B cell (primary cell): ENCODE measurements at regions not wholly inside any gene's neighbourhood (a gene's known extent, or its start where the extent isn't known, plus 50 kb on each side); places are given as distances from the start of the nearest gene placed in this dataset.

Experiments used
- ATAC-seq: fragments of 200-7000 bp; cut with Tn5 transposase; one replicate; pipeline ENCODE4 v1.10.0; 2021; ENCODE audit warnings: low read depth, mild to moderate bottlenecking, moderate number of reproducible peaks, moderate library complexity
- CTCF ChIA-PET: fragments of 350-600 bp; sonication (Branson Sonifier 250); formaldehyde crosslinking; loops from one replicate; lab custom pipeline; 2021; ENCODE audit warnings: antibody characterized with exemption, inconsistent platforms; lab: Charles Lee
- POLR2A ChIA-PET: fragments of 350-600 bp; sonication (Branson Sonifier 250); formaldehyde crosslinking; loops from one replicate; lab custom pipeline; 2021; ENCODE audit warnings: antibody characterized with exemption; lab: Charles Lee
- DNase-seq: peaks from one replicate; pipeline ENCODE4 v3.0.0; 2013
- H2AFZ ChIP-seq: 2 replicates; pipeline ENCODE4 v1.6.1; 2012; ENCODE audit warnings: mild to moderate bottlenecking, low read depth, low read length; ENCODE audit not compliant: insufficient read depth, poor library complexity, severe bottlenecking
- H3K27ac ChIP-seq, 2 donors: 1 replicate in 1 of 2; 2 replicates in 1 of 2; pipeline ENCODE4 v1.5.1; 2012 to 2013; ENCODE audit warnings: low read length in 2 of 2, mild to moderate bottlenecking in 2 of 2, moderate library complexity in 1 of 2
- H3K27me3 ChIP-seq, 4 experiments: fragments of 200-600 bp in 1 of 4; sonication (generic) in 1 of 4; replicated peaks in 1 of 4; 1 replicate in 2 of 4; 2 replicates in 2 of 4; pipeline versions ENCODE4 v1.6.1 to v1.7.0; 2013 to 2016; ENCODE audit warnings: low read length in 3 of 4, mild to moderate bottlenecking in 2 of 4, mixed read lengths in 1 of 4, moderate library complexity in 1 of 4; ENCODE audit not compliant: insufficient read depth in 4 of 4, control insufficient read depth in 3 of 4; ENCODE audit errors: control extremely low read depth in 1 of 4
- H3K36me3 ChIP-seq, 2 experiments: replicated peaks in 1 of 2; 1 replicate in 1 of 2; 2 replicates in 1 of 2; pipeline versions ENCODE4 v1.6.1 to v1.7.1; 2013; ENCODE audit warnings: low read length in 1 of 2; ENCODE audit not compliant: insufficient read depth in 2 of 2, control insufficient read depth in 1 of 2; ENCODE audit errors: control extremely low read depth in 1 of 2, extremely low read depth in 1 of 2
- H3K4me1 ChIP-seq, 2 donors: fragments of 200-600 bp in 1 of 2; sonication (generic) in 1 of 2; 1 replicate in 1 of 2; 2 replicates in 1 of 2; pipeline versions ENCODE4 v1.5.1 to v1.6.1; 2013 to 2017; ENCODE audit warnings: low read length in 2 of 2; ENCODE audit not compliant: control insufficient read depth in 2 of 2, insufficient read depth in 2 of 2
- H3K4me2 ChIP-seq: replicated peaks from 2 replicates; pipeline ENCODE3; 2012; ENCODE audit warnings: mild to moderate bottlenecking, low read depth, low read length; ENCODE audit not compliant: poor library complexity, severe bottlenecking
- H3K4me3 ChIP-seq, 5 experiments: fragments of 200-600 bp in 1 of 5; sonication (generic) in 1 of 5; 1 replicate in 3 of 5; 2 replicates in 2 of 5; pipeline versions ENCODE4 v1.5.1 to v1.7.0; 2011 to 2016; ENCODE audit warnings: low read length in 4 of 5, mild to moderate bottlenecking in 4 of 5, low read depth in 2 of 5, control low read depth in 1 of 5, moderate library complexity in 1 of 5; ENCODE audit not compliant: insufficient read depth in 1 of 5; ENCODE audit errors: control extremely low read depth in 1 of 5, extremely low read depth in 1 of 5
- H3K79me2 ChIP-seq: fragments of 200-600 bp; sonication (generic); one replicate; pipeline ENCODE4 v1.6.0; 2016; ENCODE audit warnings: low read length; ENCODE audit not compliant: control insufficient read depth, insufficient read depth
- H3K9ac ChIP-seq: fragments of 200-600 bp; sonication (generic); 2 replicates; pipeline ENCODE4 v1.6.1; 2017; ENCODE audit warnings: mild to moderate bottlenecking, low read length, moderate library complexity
- H3K9me3 ChIP-seq, 3 donors: one replicate each; pipeline versions ENCODE4 v1.6.1 to v1.7.1; 2013; ENCODE audit warnings: low read length in 2 of 3; ENCODE audit not compliant: control insufficient read depth in 2 of 3, insufficient read depth in 1 of 3; ENCODE audit errors: control extremely low read depth in 1 of 3
- H4K20me1 ChIP-seq: 2 replicates; pipeline ENCODE4 v1.6.0; 2012; ENCODE audit warnings: mild to moderate bottlenecking, low read length; ENCODE audit not compliant: insufficient read depth, control insufficient read depth, poor library complexity, severe bottlenecking
- H3K27ac Mint-ChIP-seq: one replicate; pipeline ENCODE4 v1.8.0; 2021; ENCODE audit warnings: mixed read lengths
- H3K27me3 Mint-ChIP-seq: one replicate; pipeline ENCODE4 v1.8.0; 2021; ENCODE audit warnings: mixed read lengths
- H3K4me1 Mint-ChIP-seq: one replicate; pipeline ENCODE4 v1.8.0; 2021; ENCODE audit warnings: mixed read lengths
- H3K4me3 Mint-ChIP-seq: one replicate; pipeline ENCODE4 v1.8.0; 2021; ENCODE audit warnings: mixed read lengths
- H3K9me3 Mint-ChIP-seq: one replicate; pipeline ENCODE4 v1.8.0; 2022; ENCODE audit warnings: mixed read lengths; ENCODE audit not compliant: insufficient read depth
- CTCF ChIP-seq: fragments of 200-600 bp; IDR thresholded peaks from one replicate; pipeline ENCODE4 v1.8.0; 2022; ENCODE audit warnings: antibody characterized with exemption, mild to moderate bottlenecking
- EZH2 ChIP-seq: IDR thresholded peaks from 2 replicates; pipeline ENCODE4 v1.6.1; 2012; ENCODE audit warnings: borderline replicate concordance, low read depth, mild to moderate bottlenecking, moderate library complexity, low read length; ENCODE audit not compliant: insufficient read depth, poor library complexity, severe bottlenecking
- WGBS: methylation state at CpG from one replicate; pipeline ENCODE4 v1.1.5; 2013; ENCODE audit warnings: missing lambda C conversion rate; ENCODE audit not compliant: insufficient coverage; 5-methylcytosine and 5-hydroxymethylcytosine counted together
- intact Hi-C: fragments of 100-400 bp; cut with micrococcal nuclease; formaldehyde crosslinking; loops from one replicate; pipeline ENCODE4 v1.10.0; 2022

- Histone ChIP-seq H4K20me1 (no peaks in the 10 kb centered on the region), H3K4me3 (no peak overlapping the region), H3K36me3 (no peaks in the 10 kb centered on the region), H3K4me1 (peaks cover 4 to 7% of the 10 kb centered on the region in 2 donors), H3K79me2 (no peaks in the 10 kb centered on the region), H3K4me2 (no peak overlapping the region), H3K27ac (no peak overlapping the region), H3K9ac (no peak overlapping the region), H2AFZ (no peak overlapping the region), H3K27me3 (no peaks in the 10 kb centered on the region), H3K9me3 (peaks cover 0 to 7% (median 0%) of the 10 kb centered on the region in 3 donors)
- WGBS = 100% methylated on average over 3 of the region's 5 CpGs
- TF ChIP-seq EZH2 = no peak
- TF ChIP-seq CTCF = no peak
- DNase-seq (no peak), ATAC-seq (no peak)
- Mint-ChIP-seq H3K9me3 (no peaks in the 10 kb centered on the region), H3K27ac (no peak overlapping the region), H3K4me3 (no peak overlapping the region), H3K27me3 (no peaks in the 10 kb centered on the region), H3K4me1 (peaks cover 6% of the 10 kb centered on the region)
- intact Hi-C loops = no loop called here
- ChIA-PET CTCF (interaction anchor here (0.6 kb wide), 1 partner anchor 424 kb away, joined by 3 read pairs; no protein-coding TSS in a partner anchor), POLR2A (interaction anchor here (0.7 kb wide), 1 partner anchor 77 kb away, joined by 4 read pairs; no protein-coding TSS in a partner anchor)
These were observed 78.2 kb upstream of the FGGY start for GRCh38 chr1:59218521-59219236.

GRCh38 chr1:59219916-59220315, 77.0 kb upstream of the FGGY start:
- Mint-ChIP-seq H3K27me3 (no peaks in the 10 kb centered on the region), H3K27ac (no peak overlapping the region), H3K4me1 (peaks cover 6% of the 10 kb centered on the region), H3K4me3 (no peak overlapping the region), H3K9me3 (no peaks in the 10 kb centered on the region)
- TF ChIP-seq EZH2 (no peak), CTCF (no peak)
- Histone ChIP-seq H3K36me3 (no peaks in the 10 kb centered on the region), H3K27ac (no peak overlapping the region), H2AFZ (no peak overlapping the region), H3K9ac (no peak overlapping the region), H4K20me1 (no peaks in the 10 kb centered on the region), H3K4me2 (no peak overlapping the region), H3K27me3 (no peaks in the 10 kb centered on the region), H3K9me3 (peaks cover 0 to 7% (median 0%) of the 10 kb centered on the region in 3 donors), H3K4me1 (peaks cover 4 to 7% of the 10 kb centered on the region in 2 donors), H3K79me2 (no peaks in the 10 kb centered on the region), H3K4me3 (no peak overlapping the region)
- ChIA-PET CTCF (no interaction called here), POLR2A (no interaction called here)
- intact Hi-C loops = no loop called here
- WGBS = 60% methylated on average over 1 of the region's 2 CpGs
- DNase-seq (no peak), ATAC-seq (no peak)
